B cell (primary cell): ENCODE measurements at regions not wholly inside any gene's neighbourhood (a gene's known extent, or its start where the extent isn't known, plus 50 kb on each side); places are given as distances from the start of the nearest gene placed in this dataset.

Experiments used
- ATAC-seq: fragments of 200-7000 bp; cut with Tn5 transposase; one replicate; pipeline ENCODE4 v1.10.0; 2021; ENCODE audit warnings: low read depth, mild to moderate bottlenecking, moderate number of reproducible peaks, moderate library complexity
- CTCF ChIA-PET: fragments of 350-600 bp; sonication (Branson Sonifier 250); formaldehyde crosslinking; loops from one replicate; lab custom pipeline; 2021; ENCODE audit warnings: antibody characterized with exemption, inconsistent platforms; lab: Charles Lee
- POLR2A ChIA-PET: fragments of 350-600 bp; sonication (Branson Sonifier 250); formaldehyde crosslinking; loops from one replicate; lab custom pipeline; 2021; ENCODE audit warnings: antibody characterized with exemption; lab: Charles Lee
- DNase-seq: peaks from one replicate; pipeline ENCODE4 v3.0.0; 2013
- H2AFZ ChIP-seq: 2 replicates; pipeline ENCODE4 v1.6.1; 2012; ENCODE audit warnings: mild to moderate bottlenecking, low read depth, low read length; ENCODE audit not compliant: insufficient read depth, poor library complexity, severe bottlenecking
- H3K27ac ChIP-seq, 2 donors: 1 replicate in 1 of 2; 2 replicates in 1 of 2; pipeline ENCODE4 v1.5.1; 2012 to 2013; ENCODE audit warnings: low read length in 2 of 2, mild to moderate bottlenecking in 2 of 2, moderate library complexity in 1 of 2
- H3K27me3 ChIP-seq, 4 experiments: fragments of 200-600 bp in 1 of 4; sonication (generic) in 1 of 4; replicated peaks in 1 of 4; 1 replicate in 2 of 4; 2 replicates in 2 of 4; pipeline versions ENCODE4 v1.6.1 to v1.7.0; 2013 to 2016; ENCODE audit warnings: low read length in 3 of 4, mild to moderate bottlenecking in 2 of 4, mixed read lengths in 1 of 4, moderate library complexity in 1 of 4; ENCODE audit not compliant: insufficient read depth in 4 of 4, control insufficient read depth in 3 of 4; ENCODE audit errors: control extremely low read depth in 1 of 4
- H3K36me3 ChIP-seq, 2 experiments: replicated peaks in 1 of 2; 1 replicate in 1 of 2; 2 replicates in 1 of 2; pipeline versions ENCODE4 v1.6.1 to v1.7.1; 2013; ENCODE audit warnings: low read length in 1 of 2; ENCODE audit not compliant: insufficient read depth in 2 of 2, control insufficient read depth in 1 of 2; ENCODE audit errors: control extremely low read depth in 1 of 2, extremely low read depth in 1 of 2
- H3K4me1 ChIP-seq, 2 donors: fragments of 200-600 bp in 1 of 2; sonication (generic) in 1 of 2; 1 replicate in 1 of 2; 2 replicates in 1 of 2; pipeline versions ENCODE4 v1.5.1 to v1.6.1; 2013 to 2017; ENCODE audit warnings: low read length in 2 of 2; ENCODE audit not compliant: control insufficient read depth in 2 of 2, insufficient read depth in 2 of 2
- H3K4me2 ChIP-seq: replicated peaks from 2 replicates; pipeline ENCODE3; 2012; ENCODE audit warnings: mild to moderate bottlenecking, low read depth, low read length; ENCODE audit not compliant: poor library complexity, severe bottlenecking
- H3K4me3 ChIP-seq, 5 experiments: fragments of 200-600 bp in 1 of 5; sonication (generic) in 1 of 5; 1 replicate in 3 of 5; 2 replicates in 2 of 5; pipeline versions ENCODE4 v1.5.1 to v1.7.0; 2011 to 2016; ENCODE audit warnings: low read length in 4 of 5, mild to moderate bottlenecking in 4 of 5, low read depth in 2 of 5, control low read depth in 1 of 5, moderate library complexity in 1 of 5; ENCODE audit not compliant: insufficient read depth in 1 of 5; ENCODE audit errors: control extremely low read depth in 1 of 5, extremely low read depth in 1 of 5
- H3K79me2 ChIP-seq: fragments of 200-600 bp; sonication (generic); one replicate; pipeline ENCODE4 v1.6.0; 2016; ENCODE audit warnings: low read length; ENCODE audit not compliant: control insufficient read depth, insufficient read depth
- H3K9ac ChIP-seq: fragments of 200-600 bp; sonication (generic); 2 replicates; pipeline ENCODE4 v1.6.1; 2017; ENCODE audit warnings: mild to moderate bottlenecking, low read length, moderate library complexity
- H3K9me3 ChIP-seq, 3 donors: one replicate each; pipeline versions ENCODE4 v1.6.1 to v1.7.1; 2013; ENCODE audit warnings: low read length in 2 of 3; ENCODE audit not compliant: control insufficient read depth in 2 of 3, insufficient read depth in 1 of 3; ENCODE audit errors: control extremely low read depth in 1 of 3
- H4K20me1 ChIP-seq: 2 replicates; pipeline ENCODE4 v1.6.0; 2012; ENCODE audit warnings: mild to moderate bottlenecking, low read length; ENCODE audit not compliant: insufficient read depth, control insufficient read depth, poor library complexity, severe bottlenecking
- H3K27ac Mint-ChIP-seq: one replicate; pipeline ENCODE4 v1.8.0; 2021; ENCODE audit warnings: mixed read lengths
- H3K27me3 Mint-ChIP-seq: one replicate; pipeline ENCODE4 v1.8.0; 2021; ENCODE audit warnings: mixed read lengths
- H3K4me1 Mint-ChIP-seq: one replicate; pipeline ENCODE4 v1.8.0; 2021; ENCODE audit warnings: mixed read lengths
- H3K4me3 Mint-ChIP-seq: one replicate; pipeline ENCODE4 v1.8.0; 2021; ENCODE audit warnings: mixed read lengths
- H3K9me3 Mint-ChIP-seq: one replicate; pipeline ENCODE4 v1.8.0; 2022; ENCODE audit warnings: mixed read lengths; ENCODE audit not compliant: insufficient read depth
- EZH2 ChIP-seq: IDR thresholded peaks from 2 replicates; pipeline ENCODE4 v1.6.1; 2012; ENCODE audit warnings: borderline replicate concordance, low read depth, mild to moderate bottlenecking, moderate library complexity, low read length; ENCODE audit not compliant: insufficient read depth, poor library complexity, severe bottlenecking
- WGBS: methylation state at CpG from one replicate; pipeline ENCODE4 v1.1.5; 2013; ENCODE audit warnings: missing lambda C conversion rate; ENCODE audit not compliant: insufficient coverage; 5-methylcytosine and 5-hydroxymethylcytosine counted together
- intact Hi-C: fragments of 100-400 bp; cut with micrococcal nuclease; formaldehyde crosslinking; loops from one replicate; pipeline ENCODE4 v1.10.0; 2022
- TF ChIP-seq, protein P1 (sequence below): fragments of 200-600 bp; IDR thresholded peaks from one replicate; pipeline ENCODE4 v1.8.0; 2022; ENCODE audit warnings: antibody characterized with exemption, mild to moderate bottlenecking

DNA sequence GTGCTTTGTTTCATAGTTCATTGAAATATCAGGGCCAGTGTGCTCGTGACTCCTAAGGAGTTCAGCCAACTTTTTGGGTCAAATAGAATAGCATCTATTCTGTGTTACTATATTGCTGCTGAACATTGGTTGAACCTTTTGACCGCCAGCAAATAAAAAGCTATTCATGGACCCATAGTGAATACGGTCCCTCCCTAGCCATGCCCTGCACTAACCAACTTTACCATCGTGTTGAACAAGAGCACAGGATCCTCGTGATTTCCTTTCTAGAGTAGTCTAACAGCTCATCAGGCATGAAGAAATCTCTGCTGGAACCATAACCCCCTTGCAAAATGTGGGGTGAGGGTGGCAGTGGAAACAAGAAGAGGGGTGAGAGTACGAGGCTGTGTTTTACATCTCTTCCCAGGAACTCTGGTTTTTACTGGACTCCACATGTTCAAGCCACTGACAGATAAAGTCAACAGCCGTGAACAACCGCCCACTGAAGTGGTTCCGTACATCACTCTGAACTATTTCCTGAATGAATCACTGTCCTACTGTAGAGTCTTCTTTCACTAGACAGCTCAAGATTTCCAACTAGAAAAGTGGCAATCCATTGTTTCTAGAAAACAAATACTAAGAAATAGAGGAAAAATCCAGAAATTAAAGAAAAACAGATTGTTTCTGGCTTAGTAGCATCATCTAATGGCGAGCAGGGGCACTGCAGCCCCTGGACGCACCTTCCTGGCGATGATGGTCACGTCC lies 70.1 kb upstream of the SPATA31E1 start:
- Histone ChIP-seq H2AFZ (no peak overlapping the region), H3K27me3 (no peaks in the 10 kb centered on the region), H4K20me1 (no peaks in the 10 kb centered on the region), H3K27ac (no peak overlapping the region), H3K9me3 (peaks cover 0 to 8% (median 0%) of the 10 kb centered on the region in 3 donors), H3K4me1 (no peaks in the 10 kb centered on the region), H3K79me2 (no peaks in the 10 kb centered on the region), H3K9ac (no peak overlapping the region), H3K36me3 (no peaks in the 10 kb centered on the region), H3K4me2 (no peak overlapping the region), H3K4me3 (no peak overlapping the region)
- ATAC-seq (no peak), DNase-seq (no peak)
- intact Hi-C loops, result no loop called here
- WGBS, result 34% methylated on average over 8 of the region's 13 CpGs
- ChIA-PET POLR2A (no interaction called here), CTCF (no interaction called here)
- H3K27me3 Mint-ChIP-seq, result peaks cover 7% of the 10 kb centered on the region
- no peak overlapping the region for H3K27ac Mint-ChIP-seq
- no peak overlapping the region for H3K4me3 Mint-ChIP-seq
- H3K9me3 Mint-ChIP-seq, result no peaks in the 10 kb centered on the region
- H3K4me1 Mint-ChIP-seq, result no peaks in the 10 kb centered on the region
- TF ChIP-seq, protein P1, sequence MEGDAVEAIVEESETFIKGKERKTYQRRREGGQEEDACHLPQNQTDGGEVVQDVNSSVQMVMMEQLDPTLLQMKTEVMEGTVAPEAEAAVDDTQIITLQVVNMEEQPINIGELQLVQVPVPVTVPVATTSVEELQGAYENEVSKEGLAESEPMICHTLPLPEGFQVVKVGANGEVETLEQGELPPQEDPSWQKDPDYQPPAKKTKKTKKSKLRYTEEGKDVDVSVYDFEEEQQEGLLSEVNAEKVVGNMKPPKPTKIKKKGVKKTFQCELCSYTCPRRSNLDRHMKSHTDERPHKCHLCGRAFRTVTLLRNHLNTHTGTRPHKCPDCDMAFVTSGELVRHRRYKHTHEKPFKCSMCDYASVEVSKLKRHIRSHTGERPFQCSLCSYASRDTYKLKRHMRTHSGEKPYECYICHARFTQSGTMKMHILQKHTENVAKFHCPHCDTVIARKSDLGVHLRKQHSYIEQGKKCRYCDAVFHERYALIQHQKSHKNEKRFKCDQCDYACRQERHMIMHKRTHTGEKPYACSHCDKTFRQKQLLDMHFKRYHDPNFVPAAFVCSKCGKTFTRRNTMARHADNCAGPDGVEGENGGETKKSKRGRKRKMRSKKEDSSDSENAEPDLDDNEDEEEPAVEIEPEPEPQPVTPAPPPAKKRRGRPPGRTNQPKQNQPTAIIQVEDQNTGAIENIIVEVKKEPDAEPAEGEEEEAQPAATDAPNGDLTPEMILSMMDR, result no peak

DNA sequence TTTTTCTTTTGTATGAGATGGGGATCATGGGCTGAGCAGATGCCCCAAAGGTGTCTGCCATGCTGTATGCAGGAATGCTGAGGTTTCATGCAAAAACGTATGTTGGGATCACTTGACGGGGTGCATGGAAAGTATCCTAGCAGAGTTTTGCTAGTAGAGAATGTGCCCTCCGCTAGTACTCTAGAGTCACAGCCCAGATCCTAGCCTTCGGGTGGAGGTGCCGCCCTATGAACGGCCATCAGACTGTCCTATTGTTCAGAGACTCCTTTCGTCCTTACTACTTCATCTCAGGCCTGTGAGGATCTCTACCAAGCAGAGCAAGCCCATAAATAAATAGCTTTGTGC lies 69.6 kb upstream of the SPATA31E1 start:
- Histone ChIP-seq H3K27ac (no peak overlapping the region), H3K4me1 (no peaks in the 10 kb centered on the region), H3K4me2 (no peak overlapping the region), H2AFZ (no peak overlapping the region), H3K9ac (no peak overlapping the region), H3K36me3 (no peaks in the 10 kb centered on the region), H3K27me3 (no peaks in the 10 kb centered on the region), H3K79me2 (no peaks in the 10 kb centered on the region), H3K4me3 (no peak overlapping the region), H4K20me1 (no peaks in the 10 kb centered on the region), H3K9me3 (peaks cover 0 to 7% (median 0%) of the 10 kb centered on the region in 3 donors)
- intact Hi-C loops, result no loop called here
- no peak for DNase-seq
- TF ChIP-seq, protein P1, result no peak
- TF ChIP-seq EZH2, result no peak
- WGBS, result 64% methylated on average over 7 of the region's 7 CpGs
- no peak overlapping the region for H3K4me3 Mint-ChIP-seq
- CTCF ChIA-PET, result no interaction called here
- no peaks in the 10 kb centered on the region for H3K9me3 Mint-ChIP-seq
- no peak for ATAC-seq
- H3K4me1 Mint-ChIP-seq, result no peaks in the 10 kb centered on the region
- peaks cover 7% of the 10 kb centered on the region for H3K27me3 Mint-ChIP-seq
- POLR2A ChIA-PET, result no interaction called here
- no peak overlapping the region for H3K27ac Mint-ChIP-seq
